Activated naive CD8-positive, alpha-beta T cell treated with anti-CD3 and anti-CD28 coated beads, Interleukin-2, amount 50 U/mL, for 16 hours (primary cell): ENCODE measurements at regions not wholly inside any gene's neighbourhood (a gene's known extent, or its start where the extent isn't known, plus 50 kb on each side); places are given as distances from the start of the nearest gene placed in this dataset.
A peak's percentile ranks its signal among the peaks of the same experiment; 100 is the strongest.

Source experiments
- DNase-seq: peaks from one replicate; pipeline ENCODE4 v3.0.0-alpha.2; 2020; ENCODE audit warnings: low read depth, low spot score

- no peak for DNase-seq
Measured at GRCh38 chr4:81951891-81952455, 421.8 kb downstream of the HNRNPD start.

- no peak for DNase-seq
Measured at GRCh38 chr4:81946996-81947395, 426.8 kb downstream of the HNRNPD start.

GRCh38 chr4:81930506-81931238 is 443.1 kb downstream of the HNRNPD start:
- DNase-seq: no peak

- no peak for DNase-seq
Measured at GRCh38 chr4:81923140-81923539, 450.7 kb downstream of the HNRNPD start.

- DNase-seq: no peak
Measured at GRCh38 chr4:81922313-81922712, 450.6 kb upstream of the RASGEF1B start.

GRCh38 chr4:81921751-81922159 is 450.0 kb upstream of the RASGEF1B start:
- no peak for DNase-seq

- no peak for DNase-seq
Measured at GRCh38 chr4:81919810-81920209, 448.1 kb upstream of the RASGEF1B start.

GRCh38 chr4:81919223-81919622 is 447.5 kb upstream of the RASGEF1B start:
- no peak for DNase-seq

GRCh38 chr4:81915430-81915829 is 443.7 kb upstream of the RASGEF1B start:
- DNase-seq: no peak

GRCh38 chr4:81914623-81915022 is 442.9 kb upstream of the RASGEF1B start:
- DNase-seq: no peak

GRCh38 chr4:81913427-81913879 is 441.7 kb upstream of the RASGEF1B start:
- peak; percentile 9 for DNase-seq

GRCh38 chr4:81912376-81913030 is 440.8 kb upstream of the RASGEF1B start:
- DNase-seq: no peak

- no peak for DNase-seq
Measured at GRCh38 chr4:81906905-81907304, 435.2 kb upstream of the RASGEF1B start.

- DNase-seq: no peak
Measured at GRCh38 chr4:81905971-81906370, 434.3 kb upstream of the RASGEF1B start.

- DNase-seq: no peak
Measured at GRCh38 chr4:81904121-81904520, 432.4 kb upstream of the RASGEF1B start.

GRCh38 chr4:81903212-81903611 is 431.5 kb upstream of the RASGEF1B start:
- DNase-seq: no peak

- DNase-seq: no peak
Measured at GRCh38 chr4:81898862-81899504, 427.3 kb upstream of the RASGEF1B start.

GRCh38 chr4:81896936-81897335 is 425.2 kb upstream of the RASGEF1B start:
- no peak for DNase-seq

GRCh38 chr4:81891005-81891996 is 419.6 kb upstream of the RASGEF1B start:
- no peak for DNase-seq

GRCh38 chr4:81884986-81885385 is 413.3 kb upstream of the RASGEF1B start:
- no peak for DNase-seq
